H9 (cell line): ENCODE measurements at regions not wholly inside any gene's neighbourhood (a gene's known extent, or its start where the extent isn't known, plus 50 kb on each side); places are given as distances from the start of the nearest gene placed in this dataset.

Source experiments
- DNase-seq: peaks from one replicate; pipeline ENCODE4 v3.0.0-alpha.2; 2017
- H2AFZ ChIP-seq: one replicate; pipeline ENCODE4 v1.6.1; 2013; ENCODE audit warnings: mild to moderate bottlenecking, low read length, control low read depth, moderate library complexity
- H2AK5ac ChIP-seq: 2 replicates; pipeline ENCODE4 v1.6.1; 2013; ENCODE audit warnings: low read length, control low read depth, mixed read lengths; ENCODE audit not compliant: insufficient read length
- H2BK120ac ChIP-seq: one replicate; pipeline ENCODE4 v1.6.1; 2013; ENCODE audit warnings: low read depth, mild to moderate bottlenecking, low read length, control low read depth, inconsistent platforms; ENCODE audit not compliant: poor library complexity, severe bottlenecking
- H2BK12ac ChIP-seq: 2 replicates; pipeline ENCODE4 v1.6.1; 2013; ENCODE audit warnings: low read length, control low read depth, mixed read lengths, low read depth; ENCODE audit not compliant: insufficient read length
- H2BK15ac ChIP-seq: 2 replicates; pipeline ENCODE4 v1.6.1; 2013; ENCODE audit warnings: low read depth, low read length, control low read depth
- H2BK20ac ChIP-seq: one replicate; pipeline ENCODE4 v1.6.1; 2013; ENCODE audit warnings: low read depth, mild to moderate bottlenecking, low read length, control low read depth, inconsistent platforms; ENCODE audit not compliant: poor library complexity, severe bottlenecking
- H2BK5ac ChIP-seq: 2 replicates; pipeline ENCODE4 v1.6.1; 2013; ENCODE audit warnings: low read length, control low read depth, mixed read lengths; ENCODE audit not compliant: insufficient read length
- H3K14ac ChIP-seq: 2 replicates; pipeline ENCODE4 v1.6.1; 2013; ENCODE audit warnings: low read length, control low read depth; ENCODE audit not compliant: insufficient read depth
- H3K18ac ChIP-seq: 2 replicates; pipeline ENCODE4 v1.6.1; 2013; ENCODE audit warnings: low read depth, mild to moderate bottlenecking, mixed read lengths, low read length, control low read depth; ENCODE audit not compliant: insufficient read length
- H3K23ac ChIP-seq: 2 replicates; pipeline ENCODE4 v1.6.1; 2013; ENCODE audit warnings: low read length, control low read depth, mixed read lengths, low read depth; ENCODE audit not compliant: insufficient read length
- H3K23me2 ChIP-seq: 2 replicates; pipeline ENCODE4 v1.6.1; 2013; ENCODE audit warnings: low read depth, mild to moderate bottlenecking, mixed read lengths, low read length, control low read depth; ENCODE audit not compliant: insufficient read length, poor library complexity, severe bottlenecking
- H3K27ac ChIP-seq: 2 replicates; pipeline ENCODE4 v1.5.1; 2013; ENCODE audit warnings: low read length, control low read depth, mixed read lengths, low read depth; ENCODE audit not compliant: insufficient read length
- H3K27me3 ChIP-seq: 2 replicates; pipeline ENCODE4 v1.6.1; 2013; ENCODE audit warnings: low read length, control low read depth, inconsistent platforms; ENCODE audit not compliant: insufficient read depth
- H3K4ac ChIP-seq: 2 replicates; pipeline ENCODE4 v1.6.1; 2013; ENCODE audit warnings: low read depth, mild to moderate bottlenecking, control low read depth, inconsistent platforms, low read length, moderate library complexity
- H3K4me1 ChIP-seq: 2 replicates; pipeline ENCODE4 v1.6.1; 2013; ENCODE audit warnings: low read length, control low read depth, inconsistent platforms; ENCODE audit not compliant: insufficient read depth
- H3K4me2 ChIP-seq: 2 replicates; pipeline ENCODE4 v1.6.1; 2013; ENCODE audit warnings: low read length, control low read depth, mixed read lengths; ENCODE audit not compliant: insufficient read length, insufficient read depth
- H3K56ac ChIP-seq: 2 replicates; pipeline ENCODE4 v1.6.1; 2013; ENCODE audit warnings: low read depth, mild to moderate bottlenecking, mixed read lengths, low read length, control low read depth; ENCODE audit not compliant: insufficient read length
- H3K79me1 ChIP-seq: 2 replicates; pipeline ENCODE4 v1.6.1; 2013; ENCODE audit warnings: low read depth, mild to moderate bottlenecking, moderate library complexity, low read length, control low read depth, inconsistent platforms; ENCODE audit not compliant: insufficient read depth, poor library complexity, severe bottlenecking
- H3K79me2 ChIP-seq: 2 replicates; pipeline ENCODE4 v1.6.1; 2013; ENCODE audit warnings: low read length, control low read depth, inconsistent platforms; ENCODE audit not compliant: insufficient read depth
- H3K9ac ChIP-seq: 2 replicates; pipeline ENCODE4 v1.6.1; 2013; ENCODE audit warnings: low read length, control low read depth, mixed read lengths; ENCODE audit not compliant: insufficient read length; ENCODE audit errors: extremely low read depth
- H3K9me3 ChIP-seq: one replicate; pipeline ENCODE4 v1.6.1; 2013; ENCODE audit warnings: low read depth, low read length, inconsistent platforms; ENCODE audit not compliant: control insufficient read depth
- H3T11ph ChIP-seq: one replicate; pipeline ENCODE4 v1.6.1; 2013; ENCODE audit warnings: mild to moderate bottlenecking, low read length, control low read depth, inconsistent platforms
- H4K20me1 ChIP-seq: one replicate; pipeline ENCODE4 v1.6.1; 2013; ENCODE audit not compliant: control insufficient read depth, insufficient read length, insufficient read depth
- H4K5ac ChIP-seq: 2 replicates; pipeline ENCODE4 v1.6.1; 2013; ENCODE audit warnings: low read depth, mild to moderate bottlenecking, mixed read lengths, low read length, control low read depth; ENCODE audit not compliant: insufficient read length
- H4K8ac ChIP-seq: replicated peaks from 2 replicates; pipeline ENCODE4 v1.6.1; 2013; ENCODE audit warnings: low read length, control low read depth, mixed read lengths, low read depth; ENCODE audit not compliant: insufficient read length
- H4K91ac ChIP-seq: 2 replicates; pipeline ENCODE4 v1.6.1; 2013; ENCODE audit warnings: low read depth, mild to moderate bottlenecking, moderate library complexity, mixed read lengths, low read length, control low read depth; ENCODE audit not compliant: insufficient read length
- H3K27ac Mint-ChIP-seq, 3 experiments: 2 replicates in 2 of 3; 3 replicates in 1 of 3; pipeline ENCODE4 v1.8.0; 2020 to 2021; ENCODE audit warnings: mixed read lengths in 3 of 3, mild to moderate bottlenecking in 1 of 3, moderate library complexity in 1 of 3
- H3K27me3 Mint-ChIP-seq: 2 replicates; pipeline ENCODE4 v1.8.0; 2021; ENCODE audit warnings: low read depth, mild to moderate bottlenecking, moderate library complexity, mixed read lengths
- H3K36me3 Mint-ChIP-seq, 3 experiments: 2 replicates in 2 of 3; 3 replicates in 1 of 3; pipeline ENCODE4 v1.8.0; 2020 to 2021; ENCODE audit warnings: low read depth in 3 of 3, mixed read lengths in 3 of 3; ENCODE audit not compliant: insufficient read depth in 1 of 3
- H3K4me1 Mint-ChIP-seq, 2 experiments: 2 replicates each; pipeline ENCODE4 v1.8.0; 2020; ENCODE audit warnings: mixed read lengths in 2 of 2
- H3K4me3 Mint-ChIP-seq, 2 experiments: 2 replicates in 1 of 2; 3 replicates in 1 of 2; pipeline ENCODE4 v1.8.0; 2020 to 2021; ENCODE audit warnings: mild to moderate bottlenecking in 2 of 2, mixed read lengths in 2 of 2, moderate library complexity in 1 of 2
- H3K9me3 Mint-ChIP-seq, 2 experiments: 2 replicates in 1 of 2; 3 replicates in 1 of 2; pipeline ENCODE4 v1.8.0; 2020; ENCODE audit warnings: mild to moderate bottlenecking in 2 of 2, mixed read lengths in 2 of 2, moderate library complexity in 1 of 2
- CTCF ChIP-seq: fragments of 200-600 bp; sonication (generic); conservative IDR thresholded peaks from 3 replicates; pipeline ENCODE4 v1.8.0; 2021; ENCODE audit warnings: antibody characterized with exemption, mild to moderate bottlenecking
- WGBS: extraction: QIAGEN DNeasy Blood & Tissue Kit; methylation state at CpG from one replicate; pipeline ENCODE4 v1.1.7; 2013; ENCODE audit warnings: missing lambda C conversion rate, low lambda C conversion rate, mixed read lengths; ENCODE audit not compliant: insufficient read length; ENCODE audit errors: extremely low coverage; 5-methylcytosine and 5-hydroxymethylcytosine counted together

DNA sequence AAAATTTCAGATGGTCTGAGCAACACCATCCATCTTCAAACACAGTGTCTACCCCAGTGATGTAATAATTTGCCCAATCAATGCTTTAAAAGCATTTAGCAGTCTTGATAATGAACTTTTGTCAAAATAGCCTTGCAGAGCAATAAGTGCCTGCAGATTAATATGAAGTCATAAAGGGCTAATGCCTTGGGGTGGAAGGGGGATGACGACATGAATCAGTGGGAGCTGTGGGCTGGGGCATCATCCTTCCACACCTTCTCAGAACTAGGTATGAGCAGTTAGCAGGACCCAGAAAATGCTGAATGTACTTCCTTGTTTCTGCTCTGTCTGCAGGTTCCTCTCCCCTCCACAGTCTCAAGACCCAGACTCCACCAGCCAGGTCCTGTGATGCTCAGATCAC, 166.2 kb upstream of the MAFB start:
- Mint-ChIP-seq H3K27ac (no peak overlapping the region), H3K36me3 (no peaks in the 10 kb centered on the region), H3K27me3 (peaks cover 13% of the 10 kb centered on the region), H3K4me3 (no peak overlapping the region), H3K4me1 (peaks cover 29 to 32% of the 10 kb centered on the region in 2 experiments), H3K9me3 (no peaks in the 10 kb centered on the region)
- no peak overlapping the region for H3K56ac ChIP-seq
- no peaks in the 10 kb centered on the region for H3K23me2 ChIP-seq
- DNase-seq = no peak
- no peak overlapping the region for H2BK5ac ChIP-seq
- no peaks in the 10 kb centered on the region for H4K20me1 ChIP-seq
- H3K79me1 ChIP-seq = no peaks in the 10 kb centered on the region
- no peak overlapping the region for H3K14ac ChIP-seq
- no peak overlapping the region for H2AK5ac ChIP-seq
- H3K4ac ChIP-seq = no peak overlapping the region
- no peak overlapping the region for H2AFZ ChIP-seq
- H2BK12ac ChIP-seq = no peak overlapping the region
- no peak overlapping the region for H2BK20ac ChIP-seq
- peaks cover 6% of the 10 kb centered on the region; the same call in 1 of the 2 replicates for H3K4me1 ChIP-seq
- no peak overlapping the region for H3K18ac ChIP-seq
- no peak overlapping the region for H4K5ac ChIP-seq
- no peak overlapping the region for H2BK120ac ChIP-seq
- H3K9me3 ChIP-seq = no peaks in the 10 kb centered on the region
- no peak overlapping the region for H3T11ph ChIP-seq
- H2BK15ac ChIP-seq = no peak overlapping the region
- no peak overlapping the region for H4K91ac ChIP-seq
- H3K9ac ChIP-seq = no peak overlapping the region
- no peaks in the 10 kb centered on the region for H3K27me3 ChIP-seq
- H3K23ac ChIP-seq = no peak overlapping the region
- no peak for TF ChIP-seq CTCF
- no peaks in the 10 kb centered on the region for H3K79me2 ChIP-seq
- no peak overlapping the region for H3K27ac ChIP-seq
- no CpG with 5 or more reads among the region's 1 CpG for WGBS
- no peak overlapping the region for H4K8ac ChIP-seq
- H3K4me2 ChIP-seq = no peak overlapping the region
